Hippocampal formation (tissue), 2 donors: ENCODE measurements at regions not wholly inside any gene's neighbourhood (a gene's known extent, or its start where the extent isn't known, plus 50 kb on each side); places are given as distances from the start of the nearest gene placed in this dataset.
"Not testable (repeated sequence)": the region's sequence is repeated elsewhere in the genome, so short reads cannot be mapped to it uniquely, and the experiment has no call there.

Experiments
- DNase-seq, 2 donors: peaks; one replicate each; lab custom pipeline; 2025; lab: John Stamatoyannopoulos, UW

GRCh38 chr10:85459906-85460305 lies 906.7 kb downstream of the GRID1 start:
- no peak for DNase-seq

DNA sequence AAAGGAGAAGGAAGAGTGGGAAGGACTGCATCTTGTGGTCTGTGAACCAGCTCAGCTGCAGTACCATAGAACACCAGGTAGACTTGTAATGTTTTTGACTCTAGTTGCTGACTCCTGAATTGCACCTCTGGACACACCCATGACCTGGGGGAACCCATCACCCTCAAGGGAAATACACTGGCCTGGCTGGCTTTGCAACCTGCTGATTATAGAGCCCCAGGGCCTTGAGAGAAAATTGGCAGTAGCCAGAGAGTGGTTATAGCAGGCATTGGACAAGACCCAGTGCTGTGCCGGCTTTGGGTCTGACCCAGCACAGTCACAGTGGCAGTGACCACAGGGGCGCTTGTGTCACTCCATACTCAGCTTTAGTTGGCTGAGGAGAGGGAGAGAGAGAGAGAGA lies 902.3 kb downstream of the GRID1 start:
- DNase-seq = no peak

DNA sequence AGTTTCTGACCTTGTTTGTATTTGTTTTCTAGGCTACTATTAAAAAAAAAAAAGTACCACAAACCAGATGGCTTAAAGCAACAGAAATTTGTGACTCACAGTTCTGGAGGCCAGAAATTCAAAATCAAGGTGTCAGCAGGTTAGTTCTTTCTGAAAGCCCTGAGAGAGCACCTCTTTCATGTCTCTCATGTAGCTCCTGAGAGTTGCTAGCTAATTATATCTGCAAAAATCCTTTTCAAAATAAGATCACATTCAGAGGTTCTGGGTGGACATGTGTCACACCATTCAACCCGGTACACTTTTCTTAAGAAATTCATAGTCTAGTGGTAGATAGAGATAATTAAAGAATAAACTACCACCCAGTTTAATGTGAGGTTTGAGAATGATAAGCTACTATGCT lies 888.6 kb downstream of the GRID1 start:
- no peak for DNase-seq

DNA sequence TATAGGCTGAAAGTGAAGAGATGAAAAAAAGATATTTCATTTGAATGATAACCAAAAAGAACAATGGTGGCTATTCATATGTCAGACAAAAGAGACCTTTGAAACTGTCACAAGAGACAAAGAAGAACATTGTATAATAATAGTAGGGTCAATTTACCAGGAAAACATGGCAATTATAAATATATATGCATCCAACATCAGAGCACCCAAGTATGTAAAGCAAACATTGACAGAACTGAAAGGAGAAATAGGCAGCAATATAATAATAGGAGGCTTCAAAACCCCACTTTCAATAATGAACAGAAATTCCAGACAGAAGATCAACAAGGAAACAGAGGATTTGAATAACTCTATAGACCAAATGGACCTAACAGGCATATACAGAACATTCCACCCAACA lies 876.2 kb downstream of the GRID1 start:
- DNase-seq = peak in 1 of 2 donors; percentile 64

DNA sequence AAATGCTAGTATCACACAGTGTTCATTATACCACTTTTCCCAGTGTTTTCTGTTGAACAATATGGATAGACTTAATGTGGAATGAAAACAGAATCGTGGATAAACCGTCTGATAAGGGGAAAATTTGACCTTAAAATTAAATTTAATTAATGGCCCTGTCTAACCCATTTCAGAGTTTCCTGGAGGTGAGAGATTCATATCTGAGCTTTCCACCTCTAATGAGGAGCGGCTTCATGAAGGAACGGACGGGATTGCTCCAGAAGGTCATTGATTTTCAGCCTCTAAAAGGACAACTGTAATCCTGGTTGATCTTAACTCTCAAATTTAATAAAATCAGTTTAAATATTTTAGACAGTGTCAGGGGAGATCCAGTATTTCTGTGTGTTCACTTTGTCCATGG lies 874.9 kb downstream of the GRID1 start:
- DNase-seq = no peak

DNA sequence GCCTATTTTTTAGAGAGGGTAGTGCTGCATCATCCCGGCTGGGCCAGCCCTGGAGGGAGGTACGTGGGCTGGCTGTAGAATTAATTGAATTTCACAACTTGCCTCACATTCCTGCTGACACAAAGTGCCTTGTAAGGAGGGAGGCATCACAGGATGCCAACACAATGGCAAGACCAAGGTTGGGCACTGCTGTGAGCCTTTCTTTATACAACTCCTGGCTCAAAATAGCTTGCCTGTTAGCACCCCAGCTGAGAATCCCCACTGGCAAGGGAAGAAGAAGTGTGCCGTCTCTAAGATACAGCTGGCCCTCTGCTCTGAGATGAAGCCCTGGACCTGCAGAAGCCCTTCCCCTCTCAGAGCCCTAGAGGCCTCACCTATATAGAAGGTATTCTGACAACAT lies 873.9 kb downstream of the GRID1 start:
- peak in 1 of 2 donors; percentile 6 for DNase-seq

GRCh38 chr10:85493703-85494102 lies 872.9 kb downstream of the GRID1 start:
- no peak for DNase-seq

DNA sequence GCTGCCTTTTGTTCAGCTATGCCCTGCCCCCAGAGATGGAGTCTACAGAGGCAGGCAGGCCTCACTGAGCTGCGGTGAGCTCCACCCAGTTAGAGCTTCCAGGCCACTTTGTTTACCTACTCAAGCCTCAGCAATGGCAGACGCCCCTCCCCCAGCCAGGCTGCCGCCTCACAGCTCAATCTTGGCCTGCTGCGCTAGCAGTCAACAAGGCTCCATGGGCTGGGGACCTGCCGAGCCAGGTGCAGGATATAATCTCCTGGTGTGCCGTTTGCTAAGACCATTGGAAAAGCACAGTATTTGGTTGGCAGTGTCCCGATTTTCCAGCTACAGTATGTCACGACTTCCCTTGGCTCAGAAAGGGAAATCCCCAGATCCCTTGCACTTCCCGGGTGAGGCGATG lies 862.0 kb downstream of the GRID1 start:
- not testable (repeated sequence) for DNase-seq

DNA sequence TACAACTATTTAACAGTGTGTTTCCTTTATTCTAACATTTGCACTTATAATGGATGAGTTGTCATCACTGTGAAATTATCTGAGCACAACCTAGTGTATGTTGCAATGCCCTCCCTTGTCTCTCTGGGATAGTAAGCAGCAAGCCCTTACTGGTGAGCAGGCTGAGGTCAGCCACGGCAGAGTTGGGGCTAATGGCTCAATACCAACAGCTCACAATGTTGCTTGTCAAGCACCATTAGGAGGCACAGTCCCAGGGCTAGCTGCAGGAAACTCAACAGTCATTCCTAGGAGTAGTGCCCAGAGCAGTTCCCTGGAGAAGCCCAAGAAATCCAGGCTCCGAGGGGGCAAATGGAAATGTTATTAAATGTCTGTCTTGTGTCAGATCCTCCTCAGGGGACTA lies 858.4 kb downstream of the GRID1 start:
- DNase-seq = no peak

DNA sequence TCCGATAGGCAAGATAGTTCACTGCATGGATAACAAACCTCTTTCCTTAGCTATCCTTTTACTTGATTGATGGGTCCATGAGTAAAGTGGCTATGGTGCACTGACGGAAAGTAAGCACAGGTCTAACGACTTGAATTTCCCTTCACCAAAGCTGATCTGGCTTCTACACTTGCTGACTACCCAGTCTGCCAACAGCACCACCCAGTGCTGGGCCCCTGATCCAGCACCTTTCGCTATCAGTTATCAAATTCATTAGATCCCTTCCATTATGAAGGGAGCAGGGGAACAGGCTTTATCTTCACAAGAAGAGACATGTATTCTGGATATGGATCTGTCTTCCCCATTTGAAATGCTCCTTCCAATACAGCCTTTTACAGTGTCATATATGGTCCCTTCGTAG lies 855.9 kb downstream of the GRID1 start:
- DNase-seq = peak in 1 of 2 donors; percentile 4

DNA sequence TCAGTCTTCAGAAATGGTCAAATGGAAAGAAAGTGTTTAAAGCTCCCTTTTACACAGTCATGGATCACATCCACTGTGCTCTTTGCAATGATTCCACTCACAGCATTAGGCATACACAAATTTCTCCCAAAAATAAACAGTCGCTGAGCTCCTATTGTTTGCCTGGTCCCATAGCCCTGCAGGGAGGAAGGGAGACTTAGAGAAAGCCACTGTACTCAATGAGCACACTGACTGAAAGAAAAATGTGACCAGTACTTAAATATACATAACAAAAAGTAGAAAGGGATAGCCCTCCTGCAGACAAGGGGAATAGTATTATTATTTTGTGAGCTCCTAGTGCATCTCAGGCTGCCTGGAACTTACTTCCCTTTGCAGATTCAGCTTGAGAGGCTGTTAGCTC lies 853.2 kb downstream of the GRID1 start:
- DNase-seq = no peak

DNA sequence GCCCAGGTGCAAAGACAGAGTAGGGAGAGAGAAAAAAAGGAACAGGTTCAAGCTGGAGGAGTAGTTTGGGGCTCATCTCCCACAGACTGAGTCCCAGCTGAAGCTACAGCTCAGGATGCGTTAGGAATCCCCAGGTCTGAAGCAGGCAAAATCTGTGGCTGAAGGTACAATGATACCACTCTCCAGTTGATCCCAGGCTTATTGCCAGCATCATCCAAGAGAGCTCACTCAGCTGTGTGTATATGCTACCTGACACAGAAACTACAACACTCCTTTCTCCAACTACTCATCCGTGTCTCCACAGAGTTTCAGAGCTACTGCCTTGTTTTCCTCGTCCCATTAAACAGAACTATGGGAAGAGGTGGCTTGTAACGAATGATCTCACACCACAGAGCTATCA lies 851.3 kb downstream of the GRID1 start:
- DNase-seq = no peak

- no peak for DNase-seq
These were observed 842.5 kb downstream of the GRID1 start for GRCh38 chr10:85524001-85524666.

- no peak for DNase-seq
These were observed 838.8 kb downstream of the GRID1 start for GRCh38 chr10:85527616-85528317.

GRCh38 chr10:85528318-85528652 lies 838.3 kb downstream of the GRID1 start:
- DNase-seq = no peak

- no peak for DNase-seq
These were observed 834.9 kb downstream of the GRID1 start for GRCh38 chr10:85531706-85532105.

GRCh38 chr10:85532773-85533172 lies 833.8 kb downstream of the GRID1 start:
- DNase-seq = no peak

DNA sequence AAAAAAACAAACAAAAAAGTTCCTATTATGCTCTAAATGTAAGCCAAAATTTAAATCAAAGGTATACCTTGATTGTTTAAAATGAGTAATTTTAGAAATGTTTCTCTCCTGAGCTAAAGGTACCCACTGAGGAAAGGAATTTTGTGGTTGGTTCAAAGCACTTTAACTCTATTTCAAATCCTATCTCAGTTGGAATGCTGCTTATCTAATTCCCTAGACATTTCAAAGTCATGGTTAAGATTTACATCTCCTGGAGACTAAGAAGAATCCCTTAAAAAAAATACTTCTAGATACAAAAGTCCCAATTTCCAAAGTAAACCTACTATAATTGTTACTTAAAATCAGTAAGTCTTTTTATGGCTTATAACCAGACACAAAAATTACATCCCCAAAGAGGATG lies 830.7 kb downstream of the GRID1 start:
- no peak for DNase-seq

GRCh38 chr10:85537561-85537960 lies 829.0 kb downstream of the GRID1 start:
- DNase-seq = no peak

DNA sequence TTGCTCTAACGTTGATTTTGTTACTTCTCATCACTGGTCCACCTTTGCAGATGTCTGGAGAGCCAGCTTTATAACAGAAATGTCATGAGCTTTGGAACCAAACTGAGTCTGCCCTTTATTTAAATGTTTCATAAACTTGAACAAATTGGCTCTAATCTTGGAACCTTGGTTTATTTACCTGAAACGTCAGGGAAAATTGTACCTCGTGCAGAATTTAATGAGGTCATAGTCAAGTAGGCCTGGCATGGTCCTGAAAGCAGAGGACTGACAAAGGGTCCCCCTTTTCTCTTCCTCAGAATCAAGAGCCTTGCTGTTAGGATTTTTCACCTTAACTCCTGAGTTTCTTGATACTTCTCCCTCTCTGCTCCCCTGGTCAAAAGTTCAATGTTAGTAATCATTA lies 828.0 kb downstream of the GRID1 start:
- no peak for DNase-seq

DNA sequence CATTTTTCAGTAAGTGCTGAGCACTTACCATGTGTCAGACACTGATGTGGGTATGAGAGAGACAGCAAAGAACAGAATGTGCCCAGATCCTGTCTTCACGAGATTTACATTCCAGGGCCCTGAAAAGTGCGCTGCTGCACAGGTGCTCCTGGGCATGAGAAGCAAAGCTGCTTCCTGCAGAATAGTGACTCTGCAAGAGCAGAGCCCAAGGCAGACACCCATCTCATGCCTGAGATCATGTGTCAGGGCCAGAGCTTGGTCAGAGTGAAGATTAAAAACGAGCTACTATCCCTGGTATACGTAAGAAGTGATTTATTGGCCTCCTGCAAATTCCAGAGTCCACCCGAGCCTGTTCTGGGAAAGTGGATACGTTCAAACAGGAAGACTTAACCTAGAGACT lies 824.4 kb downstream of the GRID1 start:
- DNase-seq = no peak

DNA sequence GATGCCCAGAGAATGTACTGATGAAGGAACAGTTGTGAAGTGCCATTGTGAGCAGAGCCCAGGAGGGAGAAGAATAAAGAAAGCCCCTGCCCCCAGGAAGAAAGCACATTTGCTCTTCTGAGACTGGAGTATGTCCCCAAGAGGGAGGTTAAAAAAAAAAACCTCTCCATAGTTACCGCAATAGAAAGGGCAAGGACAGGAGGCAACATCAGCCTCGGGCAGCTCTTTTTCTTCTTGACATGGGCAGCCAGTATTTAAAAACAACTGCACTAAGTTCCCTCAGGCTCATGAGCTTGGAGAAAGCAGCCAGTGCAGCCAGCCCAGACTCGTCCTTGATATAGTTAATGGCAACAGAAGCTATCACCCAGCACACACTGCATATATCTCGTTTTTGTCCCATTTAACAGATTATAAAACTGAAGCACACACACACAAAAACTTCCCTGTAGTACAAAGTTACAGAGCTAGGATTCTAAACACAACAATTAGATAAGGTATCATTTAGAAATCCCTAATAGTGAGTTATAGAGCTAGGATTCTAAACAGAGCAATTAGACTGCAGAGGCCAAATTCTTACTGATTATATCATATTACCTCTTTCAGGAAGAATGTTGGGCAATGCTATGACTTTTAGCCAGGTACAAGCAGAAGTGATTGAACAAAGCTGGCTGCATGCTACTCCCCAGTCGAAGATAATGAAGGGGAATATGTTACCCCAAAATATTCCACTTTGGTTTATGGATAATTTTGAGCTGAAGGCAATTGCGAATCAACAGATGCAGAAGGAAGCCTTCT lies 823.5 kb downstream of the GRID1 start:
- DNase-seq = no peak

DNA sequence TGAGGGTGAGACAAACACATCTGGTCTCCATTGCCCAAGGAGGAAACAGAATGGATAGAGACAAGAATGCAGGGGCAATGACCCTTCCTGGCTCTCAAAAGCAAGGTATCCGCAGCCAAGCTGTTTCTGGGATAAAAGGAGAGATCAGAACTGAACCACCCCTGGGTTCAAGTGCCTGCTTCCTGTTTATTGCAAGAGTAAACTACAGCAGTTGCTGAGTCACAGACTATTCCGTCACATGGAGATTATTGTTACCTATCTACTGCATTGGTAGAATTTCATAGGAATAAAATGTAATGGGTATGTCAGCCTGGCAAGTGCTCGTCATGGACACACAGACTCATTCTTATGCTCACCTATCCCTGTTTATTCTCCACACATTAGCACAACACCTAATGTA lies 821.6 kb downstream of the GRID1 start:
- DNase-seq = no peak
